Activated CD8-positive, alpha-beta T cell treated with anti-CD3 and anti-CD28 coated beads, Interleukin-2, amount 10 ng/mL, durations not matched to agents 7 days and 5 days (primary cell): ENCODE measurements at regions not wholly inside any gene's neighbourhood (a gene's known extent, or its start where the extent isn't known, plus 50 kb on each side); places are given as distances from the start of the nearest gene placed in this dataset.

ENCODE experiments used
- ATAC-seq: fragments of 150-1000 bp; cut with Tn5 transposase; one replicate; pipeline ENCODE4 v1.10.0; 2021; ENCODE audit warnings: moderate library complexity
- CTCF ChIA-PET: fragments of 350-600 bp; sonication (Branson Sonifier 250); formaldehyde crosslinking; loops from one replicate; lab custom pipeline; 2021; ENCODE audit warnings: antibody characterized with exemption; lab: Charles Lee
- POLR2A ChIA-PET: fragments of 350-600 bp; sonication (Branson Sonifier 250); formaldehyde crosslinking; loops from one replicate; lab custom pipeline; 2021; ENCODE audit warnings: antibody characterized with exemption; lab: Charles Lee
- DNase-seq: peaks from one replicate; pipeline ENCODE4 v3.0.0-alpha.2; 2020
- H3K27ac Mint-ChIP-seq: one replicate; pipeline ENCODE4 v1.8.0; 2021; ENCODE audit warnings: mild to moderate bottlenecking, mixed read lengths
- H3K27me3 Mint-ChIP-seq: one replicate; pipeline ENCODE4 v1.8.0; 2021; ENCODE audit warnings: low read depth, mixed read lengths
- H3K36me3 Mint-ChIP-seq: one replicate; pipeline ENCODE4 v1.8.0; 2021; ENCODE audit warnings: low read depth, mixed read lengths
- H3K4me1 Mint-ChIP-seq: one replicate; pipeline ENCODE4 v1.8.0; 2021; ENCODE audit warnings: low read depth, mixed read lengths
- H3K4me3 Mint-ChIP-seq: one replicate; pipeline ENCODE4 v1.8.0; 2021; ENCODE audit warnings: mild to moderate bottlenecking, mixed read lengths
- H3K9me3 Mint-ChIP-seq: one replicate; pipeline ENCODE4 v1.8.0; 2022; ENCODE audit warnings: mixed read lengths; ENCODE audit not compliant: insufficient read depth

DNA sequence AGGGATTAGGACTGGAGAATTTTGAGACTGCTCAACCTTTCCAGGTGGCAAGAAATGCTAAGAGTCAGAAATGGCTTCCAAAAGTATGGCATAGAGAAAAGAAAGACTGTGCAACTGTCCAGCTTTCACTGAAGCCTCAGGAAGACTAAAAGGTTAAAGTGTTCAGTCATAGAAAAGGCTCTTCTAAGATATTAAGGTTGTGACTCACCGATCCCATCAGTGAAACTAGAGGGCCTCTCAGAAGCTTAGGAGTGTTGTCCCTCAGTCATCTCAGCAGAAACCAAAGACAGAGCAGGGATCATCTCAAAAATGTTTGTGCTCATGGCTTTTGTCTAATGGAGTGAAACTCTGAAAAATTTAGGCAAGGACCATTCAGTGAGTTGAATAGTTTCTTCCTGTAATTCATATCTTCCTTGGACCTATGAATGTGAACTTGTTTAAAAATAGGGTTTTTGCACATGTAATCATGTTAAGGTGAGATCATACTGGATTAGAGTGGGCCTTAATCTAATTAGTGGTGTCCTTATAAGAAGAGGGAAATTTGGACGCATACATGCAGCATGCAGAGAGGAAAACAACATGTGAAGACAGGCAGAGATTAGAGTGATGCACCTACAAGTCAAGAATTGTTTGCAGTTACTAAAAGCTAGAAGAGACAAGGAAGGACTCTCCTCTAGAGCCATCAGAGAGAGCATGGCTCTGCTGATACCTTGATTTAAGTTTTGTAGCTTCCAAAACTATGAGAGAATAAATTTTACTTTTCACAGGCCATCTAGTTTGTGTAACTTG, 71.3 kb downstream of the RPE65 start:
- ATAC-seq, result no peak
- CTCF ChIA-PET, result interaction anchor here (0.7 kb wide), 1 partner anchor 257 kb away, joined by 3 read pairs; no protein-coding TSS in a partner anchor
- H3K27ac Mint-ChIP-seq, result no peak overlapping the region

DNA sequence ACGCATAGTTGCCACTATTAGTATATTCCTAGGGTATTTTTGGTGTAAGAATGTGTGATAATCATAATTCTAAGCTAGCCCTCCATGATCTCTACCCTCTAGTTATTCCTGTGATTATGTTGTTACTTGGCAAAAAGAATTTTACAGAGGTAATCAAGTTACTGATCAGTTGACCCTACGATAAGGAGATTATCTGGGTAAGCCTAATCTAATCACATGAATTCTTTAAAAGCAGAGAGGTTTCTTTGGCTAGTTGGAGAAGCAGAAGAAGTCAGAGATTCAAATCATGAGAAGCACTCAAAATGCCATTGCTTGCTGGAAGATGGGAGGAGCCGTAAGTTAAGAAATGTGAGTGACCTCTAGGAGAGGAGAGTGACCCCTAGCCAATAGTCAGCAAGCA, 72.7 kb downstream of the RPE65 start:
- CTCF ChIA-PET, result no interaction called here
- H3K36me3 Mint-ChIP-seq, result no peaks in the 10 kb centered on the region
- ATAC-seq (no peak), DNase-seq (no peak)
- H3K27ac Mint-ChIP-seq, result no peak overlapping the region
- no peaks in the 10 kb centered on the region for H3K9me3 Mint-ChIP-seq
- H3K27me3 Mint-ChIP-seq, result peaks cover 2% of the 10 kb centered on the region
- no peaks in the 10 kb centered on the region for H3K4me1 Mint-ChIP-seq
- POLR2A ChIA-PET, result no interaction called here
- no peak overlapping the region for H3K4me3 Mint-ChIP-seq

More for the DNA sequence above, 71.3 kb downstream of the RPE65 start:
- H3K9me3 Mint-ChIP-seq, result no peaks in the 10 kb centered on the region
- peaks cover 2% of the 10 kb centered on the region for H3K27me3 Mint-ChIP-seq
- no peaks in the 10 kb centered on the region for H3K36me3 Mint-ChIP-seq
- no peak for DNase-seq
- H3K4me3 Mint-ChIP-seq, result no peak overlapping the region
- POLR2A ChIA-PET, result no interaction called here
- H3K4me1 Mint-ChIP-seq, result no peaks in the 10 kb centered on the region

- ChIA-PET CTCF (no interaction called here), POLR2A (no interaction called here)
- Mint-ChIP-seq H3K4me1 (no peaks in the 10 kb centered on the region), H3K36me3 (no peaks in the 10 kb centered on the region), H3K27ac (no peak overlapping the region), H3K4me3 (no peak overlapping the region), H3K27me3 (peaks cover 2% of the 10 kb centered on the region), H3K9me3 (no peaks in the 10 kb centered on the region)
- ATAC-seq (no peak), DNase-seq (no peak)
These were observed 73.3 kb downstream of the RPE65 start for GRCh38 chr1:68376441-68376840.

- CTCF ChIA-PET, result no interaction called here
- POLR2A ChIA-PET, result no interaction called here
These were observed 73.8 kb downstream of the RPE65 start for GRCh38 chr1:68375919-68376318.

DNA sequence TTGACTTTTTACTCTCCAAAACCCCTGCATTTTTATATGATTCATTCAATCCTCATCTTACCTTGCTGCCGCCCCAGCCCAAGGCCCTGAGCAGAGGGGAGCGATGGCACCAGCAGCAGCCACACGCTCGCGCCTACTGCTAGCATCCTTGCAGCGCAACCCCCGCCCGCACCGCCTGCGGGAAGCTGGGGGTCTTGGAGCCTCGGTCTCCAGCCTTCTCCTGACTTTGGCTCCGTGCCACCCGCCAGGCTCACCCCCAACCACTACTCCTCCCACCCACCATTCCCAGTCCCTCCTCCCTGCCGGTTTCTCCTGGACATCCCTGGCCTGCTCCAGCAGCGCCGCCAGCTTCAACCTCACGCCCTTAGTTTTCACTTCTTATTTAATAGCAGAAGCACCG, 76.6 kb downstream of the RPE65 start:
- Mint-ChIP-seq H3K9me3 (no peaks in the 10 kb centered on the region), H3K27ac (no peak overlapping the region), H3K36me3 (no peaks in the 10 kb centered on the region), H3K4me1 (no peaks in the 10 kb centered on the region), H3K4me3 (no peak overlapping the region), H3K27me3 (no peaks in the 10 kb centered on the region)
- no peak for ATAC-seq
- no peak for DNase-seq
- ChIA-PET POLR2A (no interaction called here), CTCF (no interaction called here)

More at GRCh38 chr1:68375919-68376318, 73.8 kb downstream of the RPE65 start:
- H3K27ac Mint-ChIP-seq, result no peak overlapping the region
- no peak overlapping the region for H3K4me3 Mint-ChIP-seq
- H3K9me3 Mint-ChIP-seq, result no peaks in the 10 kb centered on the region
- DNase-seq (no peak), ATAC-seq (no peak)
- peaks cover 2% of the 10 kb centered on the region for H3K27me3 Mint-ChIP-seq
- no peaks in the 10 kb centered on the region for H3K36me3 Mint-ChIP-seq
- H3K4me1 Mint-ChIP-seq, result no peaks in the 10 kb centered on the region

GRCh38 chr1:68372487-68372886, 77.3 kb downstream of the RPE65 start:
- ChIA-PET CTCF (no interaction called here), POLR2A (no interaction called here)
- H3K36me3 Mint-ChIP-seq, result no peaks in the 10 kb centered on the region
- no peak overlapping the region for H3K27ac Mint-ChIP-seq
- DNase-seq, result no peak
- no peaks in the 10 kb centered on the region for H3K9me3 Mint-ChIP-seq
- no peaks in the 10 kb centered on the region for H3K4me1 Mint-ChIP-seq
- H3K27me3 Mint-ChIP-seq, result no peaks in the 10 kb centered on the region
- H3K4me3 Mint-ChIP-seq, result no peak overlapping the region
- ATAC-seq, result no peak

DNA sequence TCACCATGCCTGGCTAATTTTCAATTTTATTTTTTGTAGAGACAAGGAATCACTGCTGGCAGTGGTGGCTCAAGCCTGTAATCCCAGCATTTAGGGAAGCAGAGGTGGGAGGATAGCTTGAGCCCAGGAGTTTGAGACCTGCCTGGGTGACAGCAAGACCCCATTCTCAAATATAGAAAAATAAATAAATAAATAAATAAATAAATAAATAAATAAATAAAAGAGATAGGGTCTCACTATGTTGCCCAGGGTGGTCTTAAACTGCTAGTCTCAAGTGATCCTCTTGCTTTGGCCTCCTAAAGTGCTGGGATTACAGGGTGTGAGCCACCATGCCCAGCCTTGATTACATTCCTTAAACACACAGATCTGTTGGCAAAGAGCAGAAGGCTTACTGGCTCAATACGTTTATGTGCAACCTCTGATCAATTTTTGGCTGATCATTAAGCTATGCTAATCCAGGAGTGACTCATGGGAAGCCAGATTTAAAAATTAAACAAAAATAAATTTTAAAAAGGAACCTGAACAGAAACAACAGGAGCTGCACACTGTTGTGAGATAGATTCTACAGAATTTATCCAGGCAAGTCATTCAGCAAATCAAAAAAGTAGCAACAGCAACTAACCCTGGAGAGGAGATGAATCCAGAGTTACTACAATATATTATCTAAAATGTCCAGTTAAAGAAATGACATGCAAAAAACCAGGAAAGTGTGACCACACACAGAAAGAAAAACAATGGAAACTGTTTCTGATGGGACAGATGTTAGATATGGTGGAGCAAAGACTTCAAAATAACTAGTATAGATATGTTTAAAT, 79.4 kb downstream of the RPE65 start:
- Mint-ChIP-seq H3K27ac (no peak overlapping the region), H3K4me1 (no peaks in the 10 kb centered on the region), H3K36me3 (no peaks in the 10 kb centered on the region), H3K27me3 (no peaks in the 10 kb centered on the region), H3K4me3 (no peak overlapping the region), H3K9me3 (no peaks in the 10 kb centered on the region)
- CTCF ChIA-PET, result no interaction called here
- POLR2A ChIA-PET, result no interaction called here
- DNase-seq (no peak), ATAC-seq (no peak)

GRCh38 chr1:68366572-68366971, 83.2 kb downstream of the RPE65 start:
- no peak for ATAC-seq
- Mint-ChIP-seq H3K9me3 (no peaks in the 10 kb centered on the region), H3K4me1 (no peaks in the 10 kb centered on the region), H3K27me3 (no peaks in the 10 kb centered on the region), H3K27ac (no peak overlapping the region), H3K4me3 (no peak overlapping the region), H3K36me3 (no peaks in the 10 kb centered on the region)
- ChIA-PET CTCF (no interaction called here), POLR2A (no interaction called here)
- no peak for DNase-seq

- ChIA-PET CTCF (no interaction called here), POLR2A (no interaction called here)
- H3K4me3 Mint-ChIP-seq, result no peak overlapping the region
- DNase-seq (no peak), ATAC-seq (no peak)
- H3K4me1 Mint-ChIP-seq, result no peaks in the 10 kb centered on the region
- H3K36me3 Mint-ChIP-seq, result no peaks in the 10 kb centered on the region
- no peaks in the 10 kb centered on the region for H3K27me3 Mint-ChIP-seq
- H3K9me3 Mint-ChIP-seq, result no peaks in the 10 kb centered on the region
- no peak overlapping the region for H3K27ac Mint-ChIP-seq
These were observed 83.9 kb downstream of the RPE65 start for GRCh38 chr1:68365709-68366382.

DNA sequence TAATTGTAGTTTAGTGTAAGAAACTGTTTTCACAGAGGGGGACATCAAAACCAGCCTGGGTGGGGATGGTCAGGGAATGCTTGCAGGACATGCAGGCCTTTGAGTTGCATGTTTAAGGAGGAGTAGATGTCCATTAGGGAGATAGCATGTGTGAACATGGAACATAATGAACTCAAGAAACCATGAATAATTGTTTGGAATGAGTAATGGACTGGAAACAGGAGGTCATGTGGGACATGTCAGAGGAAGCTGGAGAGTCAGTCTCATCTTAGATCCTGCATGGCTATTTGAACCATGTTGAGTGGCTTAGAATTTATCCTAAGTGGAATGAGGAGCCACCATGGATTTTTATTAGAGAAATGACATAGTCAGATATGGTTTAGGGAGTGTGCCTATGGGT, 86.4 kb downstream of the RPE65 start:
- Mint-ChIP-seq H3K4me3 (no peak overlapping the region), H3K27me3 (no peaks in the 10 kb centered on the region), H3K9me3 (no peaks in the 10 kb centered on the region), H3K27ac (no peak overlapping the region), H3K4me1 (no peaks in the 10 kb centered on the region), H3K36me3 (no peaks in the 10 kb centered on the region)
- ATAC-seq, result no peak
- POLR2A ChIA-PET, result no interaction called here
- CTCF ChIA-PET, result no interaction called here
- no peak for DNase-seq

GRCh38 chr1:68361346-68361910, 88.3 kb downstream of the RPE65 start:
- H3K4me1 Mint-ChIP-seq, result no peaks in the 10 kb centered on the region
- H3K9me3 Mint-ChIP-seq, result no peaks in the 10 kb centered on the region
- no peaks in the 10 kb centered on the region for H3K36me3 Mint-ChIP-seq
- POLR2A ChIA-PET, result no interaction called here
- H3K27ac Mint-ChIP-seq, result no peak overlapping the region
- H3K4me3 Mint-ChIP-seq, result no peak overlapping the region
- ATAC-seq, result no peak
- no peaks in the 10 kb centered on the region for H3K27me3 Mint-ChIP-seq
- CTCF ChIA-PET, result interaction anchor here (1.1 kb wide), 1 partner anchor 16 kb away, joined by 3 read pairs; no protein-coding TSS in a partner anchor
- DNase-seq, result no peak

DNA sequence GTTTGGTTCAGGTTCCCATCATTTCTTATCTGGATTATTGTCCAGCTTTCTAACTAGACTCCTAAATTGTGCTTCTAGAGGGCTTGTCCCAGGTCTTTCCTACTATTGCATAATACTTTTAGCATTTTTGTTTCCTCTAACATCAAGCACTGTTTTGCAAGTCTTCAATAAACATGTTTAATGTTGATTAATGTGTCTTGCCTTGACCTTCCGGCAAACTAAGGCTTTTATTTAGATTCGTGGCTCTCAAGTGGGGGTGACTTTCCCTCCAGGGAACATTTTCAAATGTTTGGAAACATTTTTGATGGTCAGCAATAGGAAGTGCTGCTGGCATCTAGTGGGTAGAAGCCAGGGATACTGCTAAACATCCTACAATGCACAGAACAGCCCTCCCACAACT, 90.7 kb downstream of the RPE65 start:
- Mint-ChIP-seq H3K36me3 (no peaks in the 10 kb centered on the region), H3K9me3 (no peaks in the 10 kb centered on the region), H3K27me3 (no peaks in the 10 kb centered on the region), H3K27ac (no peak overlapping the region), H3K4me1 (no peaks in the 10 kb centered on the region), H3K4me3 (no peak overlapping the region)
- ATAC-seq (no peak), DNase-seq (no peak)
- ChIA-PET CTCF (no interaction called here), POLR2A (no interaction called here)
